Loucy (cell line): ENCODE measurements at regions not wholly inside any gene's neighbourhood (a gene's known extent, or its start where the extent isn't known, plus 50 kb on each side); places are given as distances from the start of the nearest gene placed in this dataset.

ENCODE experiments used
- H2AFZ ChIP-seq: fragments of 200-600 bp; sonication (generic); 2 replicates; pipeline ENCODE4 v1.6.0; 2016; ENCODE audit warnings: antibody characterized with exemption, mild to moderate bottlenecking, low read length, moderate library complexity
- H3F3A ChIP-seq: fragments of 200-600 bp; 2 replicates; pipeline ENCODE4 v1.6.0; 2016; ENCODE audit warnings: antibody characterized with exemption, low read depth, mild to moderate bottlenecking
- H3K27me3 ChIP-seq: fragments of 200-600 bp; sonication (generic); 2 replicates; pipeline ENCODE4 v1.6.1; 2014; ENCODE audit warnings: low read length, mild to moderate bottlenecking; ENCODE audit not compliant: insufficient read depth, poor library complexity, severe bottlenecking
- H3K36me3 ChIP-seq: fragments of 200-600 bp; sonication (generic); 2 replicates; pipeline ENCODE4 v1.6.1; 2016; ENCODE audit warnings: low read length; ENCODE audit not compliant: insufficient read depth
- H3K4me1 ChIP-seq: fragments of 200-600 bp; sonication (generic); 2 replicates; pipeline ENCODE4 v1.5.1; 2014; ENCODE audit warnings: low read length, mild to moderate bottlenecking; ENCODE audit not compliant: insufficient read depth, poor library complexity, severe bottlenecking
- H3K4me2 ChIP-seq: fragments of 200-600 bp; sonication (generic); 2 replicates; pipeline ENCODE4 v1.6.0; 2014; ENCODE audit warnings: antibody characterized with exemption, low read length, low read depth, mild to moderate bottlenecking; ENCODE audit not compliant: poor library complexity, severe bottlenecking
- H3K4me3 ChIP-seq: fragments of 200-600 bp; sonication (generic); 2 replicates; pipeline ENCODE4 v1.5.1; 2014; ENCODE audit warnings: low read length, mild to moderate bottlenecking, mixed read lengths; ENCODE audit not compliant: poor library complexity, severe bottlenecking
- H3K79me2 ChIP-seq: fragments of 200-600 bp; sonication (generic); 2 replicates; pipeline ENCODE4 v1.6.1; 2014; ENCODE audit warnings: low read length; ENCODE audit not compliant: insufficient read depth
- H3K9ac ChIP-seq: fragments of 200-600 bp; sonication (generic); 2 replicates; pipeline ENCODE4 v1.6.0; 2014; ENCODE audit warnings: mild to moderate bottlenecking, low read depth, low read length, moderate library complexity; ENCODE audit not compliant: poor library complexity, severe bottlenecking
- H3K9me2 ChIP-seq: fragments of 200-600 bp; sonication (generic); replicated peaks from 2 replicates; pipeline ENCODE4 v1.6.1; 2016; ENCODE audit warnings: low read depth, low read length, mixed read lengths
- H3K9me3 ChIP-seq: fragments of 200-600 bp; sonication (generic); 2 replicates; pipeline ENCODE4 v1.6.1; 2014; ENCODE audit warnings: mild to moderate bottlenecking, antibody characterized with exemption, low read length, low read depth; ENCODE audit not compliant: insufficient read depth
- H4K20me1 ChIP-seq: fragments of 200-600 bp; sonication (generic); 2 replicates; pipeline ENCODE4 v1.6.0; 2014; ENCODE audit warnings: antibody characterized with exemption, low read length, mild to moderate bottlenecking; ENCODE audit not compliant: insufficient read depth, poor library complexity, severe bottlenecking
- CTCF ChIP-seq: fragments of 200-600 bp; sonication (generic); conservative IDR thresholded peaks from 2 replicates; pipeline ENCODE4 v1.5.1; 2014; ENCODE audit warnings: mild to moderate bottlenecking, antibody characterized with exemption, low read length
- EZH2phosphoT487 ChIP-seq: fragments of 200-600 bp; IDR thresholded peaks from 2 replicates; pipeline ENCODE4 v1.6.1; 2018; ENCODE audit warnings: antibody characterized with exemption, mild to moderate bottlenecking, moderate library complexity, borderline replicate concordance

- Histone ChIP-seq H3K4me1 (no peaks in the 10 kb centered on the region), H3K4me3 (no peak overlapping the region), H3K27me3 (no peaks in the 10 kb centered on the region), H4K20me1 (no peaks in the 10 kb centered on the region), H3F3A (no peaks in the 10 kb centered on the region), H3K9me3 (no peaks in the 10 kb centered on the region), H3K9ac (no peak overlapping the region), H3K79me2 (no peaks in the 10 kb centered on the region), H3K36me3 (no peaks in the 10 kb centered on the region), H2AFZ (no peak overlapping the region), H3K4me2 (no peak overlapping the region), H3K9me2 (no peaks in the 10 kb centered on the region)
- TF ChIP-seq EZH2phosphoT487 (no peak), CTCF (no peak)
Measured at GRCh38 chr16:72240466-72240865, 68.5 kb upstream of the PMFBP1 start.

- Histone ChIP-seq H3K4me1 (no peaks in the 10 kb centered on the region), H3K4me2 (no peak overlapping the region), H3K27me3 (no peaks in the 10 kb centered on the region), H3K4me3 (no peak overlapping the region), H3K36me3 (no peaks in the 10 kb centered on the region), H2AFZ (no peak overlapping the region), H3F3A (no peaks in the 10 kb centered on the region), H3K9me3 (no peaks in the 10 kb centered on the region), H3K9ac (no peak overlapping the region), H3K9me2 (no peaks in the 10 kb centered on the region), H4K20me1 (no peaks in the 10 kb centered on the region), H3K79me2 (no peaks in the 10 kb centered on the region)
- no peak for TF ChIP-seq EZH2phosphoT487
- no peak for TF ChIP-seq CTCF
Measured at GRCh38 chr16:72236866-72237265, 64.9 kb upstream of the PMFBP1 start.

- no peaks in the 10 kb centered on the region for H3K9me3 ChIP-seq
- no peaks in the 10 kb centered on the region for H3K4me1 ChIP-seq
- no peak overlapping the region for H3K9ac ChIP-seq
- H3K4me2 ChIP-seq: no peak overlapping the region
- no peaks in the 10 kb centered on the region for H4K20me1 ChIP-seq
- no peaks in the 10 kb centered on the region for H3F3A ChIP-seq
- H3K4me3 ChIP-seq: no peak overlapping the region
- no peaks in the 10 kb centered on the region for H3K9me2 ChIP-seq
- no peaks in the 10 kb centered on the region for H3K36me3 ChIP-seq
- TF ChIP-seq CTCF (no peak), EZH2phosphoT487 (no peak)
- no peak overlapping the region for H2AFZ ChIP-seq
- H3K79me2 ChIP-seq: no peaks in the 10 kb centered on the region
- H3K27me3 ChIP-seq: no peaks in the 10 kb centered on the region
Measured at GRCh38 chr16:72234387-72234786, 62.4 kb upstream of the PMFBP1 start.
